ENCODE measurements at regions not wholly inside any gene's neighbourhood (a gene's known extent, or its start where the extent isn't known, plus 50 kb on each side); places are given as distances from the start of the nearest gene placed in this dataset.
"Not testable (repeated sequence)": the region's sequence is repeated elsewhere in the genome, so short reads cannot be mapped to it uniquely, and the experiment has no call there.

DNA sequence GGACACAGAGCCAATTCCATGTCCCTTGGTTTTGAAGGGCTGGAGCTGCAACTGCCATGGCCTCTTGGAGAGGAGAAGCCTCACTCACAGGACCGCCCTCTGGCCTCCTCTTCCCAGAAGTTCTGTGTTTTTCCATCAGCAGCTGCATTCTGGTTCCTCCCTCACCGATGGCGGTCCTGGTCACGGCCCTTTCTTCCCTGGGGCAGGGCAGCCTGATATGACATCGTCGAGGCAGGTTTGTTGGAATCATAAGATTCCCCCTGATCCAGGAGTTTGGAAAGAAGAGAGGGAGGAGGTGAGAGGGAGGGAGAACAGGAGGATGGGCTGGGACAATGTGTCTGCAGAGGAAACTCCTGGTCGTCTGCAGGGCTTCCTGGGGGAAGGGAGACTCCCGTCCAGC lies 82.7 kb upstream of the PDZD8 start:
- DNase-seq (ENCODE audit: low read depth in 3 of 3), result no peak

DNA sequence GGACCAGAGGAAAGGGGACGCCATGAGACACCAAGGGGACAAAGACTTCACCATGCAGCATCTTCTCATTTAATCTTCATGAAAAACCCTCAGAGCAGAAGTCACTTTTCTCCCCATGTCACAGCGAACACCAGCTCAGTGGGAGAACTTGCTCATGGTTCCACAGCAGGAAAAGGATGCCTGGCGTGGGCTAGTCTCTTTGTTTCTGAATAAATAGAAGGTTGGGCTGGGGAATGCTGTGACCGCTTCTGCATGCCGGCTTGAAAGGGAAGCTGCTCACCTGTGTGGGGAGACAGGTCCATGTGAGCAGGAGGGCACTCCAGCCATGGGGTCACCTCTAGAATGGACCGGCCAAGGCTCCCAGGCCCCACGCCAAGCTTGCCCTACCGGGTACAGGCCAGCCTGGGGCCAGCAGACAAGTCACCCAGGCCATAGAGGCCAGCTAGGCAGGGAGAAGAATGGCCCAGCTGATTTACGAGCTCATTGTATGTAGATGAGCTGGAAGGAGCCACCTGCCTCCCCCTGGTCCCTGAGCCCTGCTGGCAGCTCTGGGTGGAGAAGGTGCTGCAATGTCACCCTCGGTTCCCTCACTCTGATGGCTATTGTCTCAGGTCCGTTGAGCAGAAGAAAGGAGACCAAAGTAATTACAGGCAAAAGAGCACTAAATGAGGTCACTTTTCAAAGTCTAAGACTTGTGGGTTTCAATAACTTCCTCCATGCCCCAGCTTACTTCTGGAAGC lies 82.0 kb upstream of the PDZD8 start:
- DNase-seq (ENCODE audit: low read depth in 3 of 3), result no peak

DNA sequence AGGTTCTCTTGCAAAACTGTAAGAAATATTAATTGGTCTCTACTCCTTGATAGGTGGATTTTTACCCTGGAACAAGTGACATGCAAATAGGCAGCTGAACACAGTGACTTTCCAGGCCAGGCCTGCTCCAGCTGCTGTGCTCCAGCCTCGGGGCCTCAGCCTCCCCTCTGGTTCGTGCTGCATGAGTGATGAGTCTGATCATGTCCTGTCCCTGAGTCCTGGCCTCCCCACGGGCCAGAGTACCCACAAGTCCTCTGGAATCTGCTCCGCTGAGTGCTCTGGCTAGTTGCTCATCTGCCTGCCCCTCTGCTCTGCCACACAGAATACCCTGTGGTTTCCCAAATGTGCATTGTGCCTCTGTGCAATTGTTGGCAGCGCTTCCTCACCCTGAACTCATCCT lies 80.1 kb upstream of the PDZD8 start:
- DNase-seq (ENCODE audit: low read depth in 3 of 3), result no peak

DNA sequence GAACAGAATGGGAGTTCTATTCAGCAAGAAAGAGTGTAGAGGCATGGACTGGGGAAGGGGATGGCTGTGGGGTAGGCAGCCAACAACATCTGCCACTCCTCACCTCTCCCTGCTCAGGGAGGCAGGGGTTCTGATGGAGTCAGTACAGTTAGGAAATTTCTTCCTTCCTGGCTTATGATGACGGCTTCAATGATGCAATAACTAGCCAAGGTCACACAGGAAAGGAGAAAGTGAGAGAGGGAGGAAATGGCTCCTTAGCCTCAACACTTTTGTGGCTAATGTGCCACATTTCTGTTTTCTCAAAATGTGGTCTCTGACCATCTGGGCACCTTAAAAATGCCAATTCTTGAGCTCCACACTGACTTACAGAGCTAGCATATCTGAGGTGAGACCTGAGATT lies 79.3 kb upstream of the PDZD8 start:
- no peak for DNase-seq (ENCODE audit: low read depth in 3 of 3)

DNA sequence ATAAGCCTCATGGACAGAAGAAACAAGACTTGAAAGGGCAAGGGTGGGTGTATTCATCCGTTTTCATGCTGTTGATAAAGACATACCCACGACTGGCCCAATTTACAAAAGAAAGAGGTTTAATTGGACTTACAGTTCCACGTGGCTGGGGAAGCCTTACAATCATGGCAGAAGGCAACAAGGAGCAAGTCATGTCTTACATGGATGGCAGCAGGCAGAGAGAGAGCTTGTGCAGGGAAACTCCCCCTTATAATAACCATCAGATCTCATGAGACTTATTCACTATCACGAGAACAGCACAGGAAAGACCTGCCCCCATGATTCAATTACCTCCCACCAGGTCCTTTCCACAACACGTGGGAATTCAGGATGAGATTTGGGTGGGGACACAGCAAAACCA lies 78.2 kb upstream of the PDZD8 start:
- DNase-seq (ENCODE audit: low read depth in 3 of 3), result not testable (repeated sequence)

DNA sequence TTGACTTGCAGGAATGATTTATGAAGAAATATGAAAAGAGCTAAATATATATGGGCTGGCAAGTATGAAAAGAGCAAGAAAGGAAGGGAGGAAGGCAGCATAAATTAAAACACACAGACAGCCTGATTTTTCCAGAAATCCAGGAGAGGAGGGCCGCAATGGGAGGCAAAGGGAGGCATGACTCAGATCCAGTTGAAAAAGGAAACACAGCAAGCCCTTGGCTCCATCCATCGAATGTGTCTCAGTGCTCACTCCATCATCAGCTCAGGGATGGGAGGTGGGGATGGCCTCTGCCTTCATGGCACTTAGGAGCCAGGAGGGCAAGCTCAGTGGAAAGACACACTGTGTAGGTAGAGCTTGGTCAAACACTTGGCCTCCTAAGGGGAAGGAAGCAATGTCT lies 75.7 kb upstream of the PDZD8 start:
- DNase-seq (ENCODE audit: low read depth in 3 of 3), result no peak

DNA sequence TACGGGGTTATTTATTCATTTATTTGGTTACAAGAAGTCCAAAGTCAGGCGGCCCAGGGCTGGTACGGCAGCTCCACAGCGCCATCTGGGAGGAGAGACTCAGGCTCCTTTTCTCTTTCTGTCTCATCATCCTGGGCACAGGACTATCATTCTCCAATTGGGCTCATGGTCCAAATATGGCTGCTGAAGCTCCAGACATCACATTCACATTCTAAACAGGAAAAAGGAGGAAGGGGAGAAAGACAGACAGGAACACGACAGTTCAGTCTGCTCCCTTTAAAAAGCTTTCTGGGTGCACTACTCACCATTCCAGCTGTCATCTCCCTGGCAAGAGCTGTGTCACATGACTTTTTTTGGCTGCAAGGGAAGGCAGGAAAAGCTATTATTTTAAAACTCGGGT lies 74.4 kb upstream of the PDZD8 start:
- DNase-seq (ENCODE audit: low read depth in 3 of 3), result no peak

DNA sequence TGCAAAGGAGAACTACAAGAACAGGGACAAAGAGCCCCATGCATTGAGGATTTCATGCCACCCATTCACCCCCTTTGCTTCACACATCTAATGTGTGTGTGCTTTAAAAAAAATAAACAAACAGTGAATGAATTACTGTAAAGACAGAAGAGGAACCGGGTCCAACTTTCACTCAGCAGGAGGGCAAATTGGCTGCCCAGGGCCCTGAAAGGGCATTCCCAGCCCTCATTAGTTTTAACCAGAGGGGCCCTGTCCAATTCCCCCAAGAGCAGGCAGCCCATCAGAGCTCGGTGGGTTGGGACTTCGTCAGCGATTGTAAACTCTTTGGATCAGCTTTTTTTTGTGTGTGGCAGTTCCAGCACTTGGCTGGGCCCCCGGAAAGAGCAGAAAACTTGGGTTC lies 73.6 kb upstream of the PDZD8 start:
- DNase-seq (ENCODE audit: low read depth in 3 of 3), result no peak

DNA sequence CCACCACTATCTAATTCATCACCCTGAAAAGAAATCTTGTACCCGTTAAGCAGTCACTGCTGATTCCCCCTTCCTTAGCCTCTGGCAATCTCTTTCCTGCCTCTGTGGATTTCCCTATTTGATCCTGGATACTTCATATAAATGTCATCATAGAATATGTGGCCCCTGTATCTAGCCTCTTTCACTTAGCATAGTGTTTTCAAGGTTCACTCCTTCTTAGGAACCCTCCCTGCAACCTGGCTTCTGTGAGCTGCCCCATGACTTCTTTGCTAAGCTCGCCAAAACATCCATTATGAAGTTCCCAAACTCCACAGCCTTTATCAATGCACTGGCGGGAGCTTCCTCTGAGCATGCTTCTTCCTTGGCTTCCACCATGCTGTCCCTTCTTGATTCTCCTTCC lies 70.8 kb upstream of the PDZD8 start:
- no peak for DNase-seq (ENCODE audit: low read depth in 3 of 3)

DNA sequence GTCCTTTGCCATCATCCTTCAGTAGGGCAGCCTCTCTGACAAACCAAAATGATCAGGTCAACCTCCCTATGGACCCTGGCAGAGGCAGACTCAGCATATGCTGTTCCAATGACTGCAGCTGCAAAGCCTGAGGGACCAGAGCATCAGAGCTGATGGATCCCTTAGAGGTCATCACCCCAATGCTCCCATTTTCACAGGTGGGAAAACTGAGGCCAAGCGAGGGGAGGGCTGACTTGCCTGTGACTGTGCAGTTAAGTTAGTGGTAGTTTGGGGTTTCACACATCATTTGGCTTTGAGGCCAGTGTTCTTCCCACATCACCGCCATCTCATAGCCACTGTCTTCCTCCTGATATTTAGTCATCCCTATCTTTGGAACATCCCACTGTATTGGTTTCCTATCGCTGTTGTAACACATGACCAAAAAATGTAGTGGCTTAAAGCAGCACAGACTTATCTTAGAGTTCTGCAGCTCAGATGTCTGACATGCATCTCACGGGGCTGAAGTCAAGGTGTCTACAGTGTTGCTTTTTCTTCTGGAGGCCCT lies 69.3 kb upstream of the PDZD8 start:
- DNase-seq (ENCODE audit: low read depth in 3 of 3), result no peak

DNA sequence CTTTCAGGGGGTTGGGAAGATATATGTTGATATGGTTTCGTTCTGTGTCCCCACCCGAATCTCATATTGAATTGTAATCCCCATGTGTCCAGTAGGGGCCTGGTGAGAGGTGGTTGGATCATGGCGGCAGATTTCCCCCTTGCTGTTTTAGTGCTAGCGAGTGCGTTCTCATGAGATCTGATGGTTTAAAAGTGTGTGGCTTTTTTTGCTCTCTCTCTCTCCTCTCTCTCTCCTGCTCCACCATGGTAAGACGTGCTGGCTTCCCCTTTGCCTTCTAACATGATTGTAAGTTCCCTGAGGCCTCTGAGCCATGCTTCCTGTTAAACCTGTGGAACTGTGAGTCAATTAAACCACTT lies 68.4 kb upstream of the PDZD8 start:
- DNase-seq (ENCODE audit: low read depth in 3 of 3), result no peak

DNA sequence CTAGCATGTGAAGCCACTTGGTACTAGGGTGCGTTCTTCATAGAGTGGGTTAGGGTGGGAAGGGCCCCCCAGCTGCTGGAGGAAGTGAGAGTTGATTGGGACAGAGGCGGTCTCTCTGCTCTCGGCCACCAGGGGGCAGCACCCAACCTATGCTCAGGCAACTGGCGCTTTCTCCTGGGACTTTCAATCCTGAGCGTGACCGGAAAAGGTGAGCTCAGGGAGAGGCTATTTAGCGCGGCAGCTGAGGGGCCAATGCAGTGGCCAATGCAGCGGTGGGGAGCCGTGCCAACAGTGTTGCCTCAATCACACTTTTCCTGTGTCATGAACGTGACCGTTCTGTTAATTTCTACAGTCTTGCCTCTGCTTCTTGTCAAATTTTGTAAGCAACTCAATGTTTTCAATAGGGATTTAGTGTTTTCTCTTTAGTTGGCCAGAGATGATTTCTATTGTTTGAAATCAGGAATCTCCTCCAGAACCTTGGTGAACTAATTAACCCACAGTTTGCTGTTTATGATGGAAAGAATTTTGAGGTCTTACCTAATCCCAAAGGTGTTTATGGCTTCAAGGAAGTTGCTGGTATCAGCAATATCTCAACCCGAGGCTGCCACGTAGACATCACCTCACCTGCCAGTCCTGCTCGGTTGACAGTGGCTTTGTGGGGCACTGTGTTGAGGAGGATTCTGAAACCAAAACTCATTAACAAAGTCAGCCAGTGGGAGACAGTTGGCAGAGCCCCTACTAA lies 67.9 kb upstream of the PDZD8 start:
- peak in 2 of 3 experiments; percentile 19 to 28 for DNase-seq (ENCODE audit: low read depth in 3 of 3)

DNA sequence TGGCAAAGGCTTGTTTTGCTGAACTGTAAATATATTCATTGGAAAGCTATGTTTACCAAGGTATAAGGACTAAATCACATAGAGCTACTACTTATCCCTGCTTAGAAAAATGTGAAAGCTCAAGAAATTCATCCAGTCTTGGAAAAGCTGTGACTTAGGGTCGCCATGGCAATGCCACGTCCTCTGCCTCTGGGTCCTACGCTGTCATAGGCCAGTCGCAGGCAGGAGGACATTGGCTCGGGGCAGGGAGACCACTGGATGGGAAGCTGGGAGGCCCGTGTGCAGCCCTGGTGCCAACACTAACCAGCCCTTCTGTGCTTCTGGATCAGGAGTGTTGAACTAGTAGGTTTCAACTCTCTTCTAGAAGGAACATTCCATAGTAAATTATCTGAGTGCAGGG lies 67.3 kb upstream of the PDZD8 start:
- DNase-seq (ENCODE audit: low read depth in 3 of 3), result no peak

DNA sequence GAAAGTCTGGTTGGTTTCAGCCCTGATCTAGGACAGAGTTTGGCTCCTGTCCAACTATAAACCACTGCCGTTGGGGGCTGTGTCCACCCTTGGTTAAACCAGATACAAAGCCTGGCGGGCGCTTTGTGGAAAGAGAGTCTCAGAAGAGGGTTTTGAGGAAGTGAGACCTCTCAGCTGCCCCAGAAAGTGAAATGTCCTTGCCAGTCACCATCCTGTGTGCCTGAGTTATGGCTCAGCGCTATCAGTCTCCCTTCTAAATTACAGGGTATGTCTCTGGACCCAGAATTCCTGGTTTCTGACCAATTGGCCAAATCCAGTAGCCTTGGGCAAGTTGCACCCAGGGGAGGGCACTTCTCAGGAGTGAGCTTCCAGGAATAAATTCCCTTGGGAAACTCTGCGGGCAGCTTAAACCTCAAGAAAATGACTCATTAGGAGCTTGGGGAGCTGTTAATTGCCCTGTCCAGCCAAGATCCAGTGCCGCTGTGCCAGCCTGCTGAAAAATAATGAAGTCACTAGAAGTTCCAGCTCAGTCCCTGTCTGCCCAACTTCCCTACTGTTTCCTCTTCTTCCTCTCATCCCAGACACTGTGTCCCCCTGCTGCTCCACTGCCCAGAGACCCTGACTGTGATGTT lies 66.7 kb upstream of the PDZD8 start:
- no peak for DNase-seq (ENCODE audit: low read depth in 3 of 3)

DNA sequence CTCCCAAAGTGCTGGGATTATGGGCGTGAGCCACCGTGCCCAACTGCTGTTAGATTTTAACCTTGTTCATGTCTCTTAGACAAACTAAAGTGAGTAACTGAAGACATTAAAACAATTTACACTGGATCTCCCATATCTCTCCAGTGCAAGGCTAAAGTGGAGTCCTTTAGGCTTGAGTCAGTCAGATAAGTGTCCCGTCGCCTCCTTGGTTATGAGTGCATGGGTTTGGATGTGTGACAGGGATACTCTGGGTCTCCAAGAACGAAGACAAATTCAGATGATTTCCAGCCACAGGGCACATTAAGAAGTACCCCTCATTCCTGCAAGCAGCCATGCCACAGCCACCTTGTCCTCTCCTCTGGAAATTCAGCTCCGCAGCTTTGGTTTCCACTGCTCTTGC lies 66.1 kb upstream of the PDZD8 start:
- DNase-seq (ENCODE audit: low read depth in 3 of 3), result no peak

DNA sequence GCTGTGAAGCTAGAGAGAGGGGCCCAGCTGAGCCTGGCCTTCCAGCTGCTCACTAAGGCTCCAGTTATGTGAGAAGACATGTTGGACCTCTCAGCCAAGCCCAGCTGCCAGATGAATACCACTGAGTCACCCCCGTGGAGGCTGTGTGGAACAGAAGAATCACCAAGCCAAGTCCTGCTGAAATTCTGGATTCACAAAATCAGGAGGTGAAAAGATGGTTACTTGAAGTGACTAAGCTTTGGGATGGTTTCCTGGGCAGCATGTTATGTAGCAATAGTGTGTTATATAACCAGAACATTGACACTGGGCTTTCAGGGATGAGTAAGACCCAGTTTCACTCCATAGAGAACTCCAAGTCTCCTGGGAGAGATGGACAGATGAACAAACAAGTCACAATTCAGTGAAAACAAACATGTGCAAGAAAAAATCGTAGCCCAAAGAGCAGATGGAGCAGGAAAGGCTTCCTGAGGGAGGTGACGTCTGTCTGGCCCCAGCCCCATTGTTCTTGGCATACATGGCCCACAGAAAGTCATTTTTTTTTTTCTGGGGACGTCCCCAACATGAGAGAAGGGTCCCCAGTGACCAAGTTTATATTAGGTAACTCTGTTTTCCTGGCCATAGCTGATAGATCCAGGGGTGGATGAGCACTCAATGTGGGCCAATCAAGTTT lies 64.1 kb upstream of the PDZD8 start:
- no peak for DNase-seq (ENCODE audit: low read depth in 3 of 3)

DNA sequence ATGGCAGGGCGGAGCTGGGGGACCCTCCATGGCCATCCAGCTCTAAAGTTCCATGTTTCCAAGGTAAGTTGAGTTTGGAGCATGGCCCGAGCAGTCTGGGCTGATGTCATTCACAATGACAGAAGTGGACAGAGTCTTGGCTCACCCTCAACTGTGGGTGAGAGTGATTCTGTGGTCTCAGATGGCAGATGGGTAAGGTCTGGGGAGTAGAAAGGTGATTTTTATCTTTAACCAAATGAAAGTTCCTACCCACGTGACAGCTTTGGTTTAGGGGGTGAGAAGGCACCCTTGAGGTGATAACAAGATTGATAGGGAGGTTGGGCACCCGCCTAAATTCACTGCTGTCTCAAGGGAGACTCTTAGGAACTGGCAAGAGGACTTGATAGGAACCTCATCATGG lies 57.6 kb upstream of the PDZD8 start:
- DNase-seq (ENCODE audit: low read depth in 3 of 3), result no peak

DNA sequence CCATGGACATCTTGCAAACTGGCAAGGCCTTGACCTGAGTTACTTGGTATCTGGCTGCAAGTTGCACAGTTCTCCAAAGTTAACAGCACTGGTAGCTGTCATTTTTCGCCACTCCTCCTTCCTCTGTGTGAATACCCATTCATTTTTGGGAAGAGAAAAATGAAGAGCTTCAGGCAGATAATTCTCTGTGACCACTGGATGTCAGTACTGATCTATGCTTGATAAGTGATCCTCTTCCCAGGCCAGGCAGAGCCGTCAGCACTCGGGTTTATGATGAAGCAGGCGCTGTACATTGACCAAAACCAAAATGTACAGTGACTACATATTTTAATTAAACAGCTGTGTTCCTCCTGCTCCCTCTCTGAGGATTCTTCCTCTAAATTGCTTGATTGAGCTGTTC lies 55.9 kb upstream of the PDZD8 start:
- no peak for DNase-seq (ENCODE audit: low read depth in 3 of 3)

DNA sequence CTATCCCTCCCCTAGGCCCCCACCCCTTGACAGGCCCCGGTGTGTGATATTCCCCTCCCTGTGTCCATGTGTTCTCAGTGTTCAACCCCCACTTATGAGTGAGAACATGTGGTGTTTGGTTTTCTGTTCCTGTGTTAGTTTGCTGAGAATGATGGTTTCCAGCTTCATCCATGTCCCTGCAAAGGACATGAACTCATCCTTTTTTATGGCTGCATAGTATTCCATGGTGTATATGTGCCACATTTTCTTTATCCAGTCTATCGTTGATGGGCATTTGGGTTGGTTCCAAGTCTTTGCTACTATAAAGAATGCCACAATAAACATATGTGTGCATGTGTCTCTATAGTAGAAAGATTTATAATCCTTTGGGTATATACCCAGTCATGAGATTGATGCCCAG lies 55.3 kb upstream of the PDZD8 start:
- DNase-seq (ENCODE audit: low read depth in 3 of 3), result not testable (repeated sequence)

DNA sequence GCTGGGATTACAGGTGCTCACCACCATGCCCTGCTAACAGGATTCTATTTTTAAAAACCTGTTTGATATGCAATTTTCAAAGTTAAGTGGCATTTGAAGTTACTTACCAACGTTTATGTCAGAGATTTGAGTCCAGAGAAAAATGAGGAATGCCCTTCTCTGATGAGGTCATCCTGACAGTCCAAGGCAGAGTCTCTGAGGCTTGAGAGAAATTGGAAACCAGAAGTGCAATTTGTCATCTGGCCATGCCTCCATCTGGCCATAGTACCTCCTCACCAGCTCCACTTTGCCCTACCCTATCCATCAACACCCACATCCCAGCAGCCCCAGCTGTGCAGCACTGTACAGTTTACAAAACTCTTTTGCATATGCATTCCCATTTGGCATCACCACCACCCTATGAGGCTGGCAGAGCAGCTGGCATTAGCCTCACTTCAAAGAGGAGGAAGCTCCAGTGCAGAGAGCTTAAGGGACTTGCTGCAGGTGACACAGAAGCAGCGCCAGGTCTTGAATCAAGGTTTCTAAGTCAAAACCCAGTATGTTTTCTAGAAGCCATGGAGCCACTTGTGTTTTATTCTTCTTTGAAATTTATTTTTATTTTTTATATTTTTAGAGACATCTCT lies 54.5 kb upstream of the PDZD8 start:
- DNase-seq (ENCODE audit: low read depth in 3 of 3), result no peak

DNA sequence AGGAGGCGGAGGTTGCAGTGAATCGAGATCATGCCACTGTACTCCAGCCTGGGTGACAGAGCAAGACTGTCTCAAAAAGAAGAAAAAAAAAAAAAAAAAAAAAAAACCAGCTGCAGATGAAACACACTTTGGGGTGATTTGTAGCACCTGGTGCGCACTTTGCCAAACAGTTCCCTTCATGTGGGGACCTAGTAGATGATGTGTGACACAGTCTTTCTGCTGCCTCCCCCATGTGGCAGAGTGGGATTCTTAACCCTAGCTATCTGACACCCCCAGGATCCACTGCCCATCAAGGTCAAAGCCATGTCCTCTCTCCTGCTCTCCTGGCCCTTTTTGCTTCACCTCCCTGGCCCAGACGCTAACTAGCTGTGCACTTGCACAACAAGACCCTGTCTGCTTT lies 52.1 kb upstream of the PDZD8 start:
- DNase-seq (ENCODE audit: low read depth in 3 of 3), result no peak

DNA sequence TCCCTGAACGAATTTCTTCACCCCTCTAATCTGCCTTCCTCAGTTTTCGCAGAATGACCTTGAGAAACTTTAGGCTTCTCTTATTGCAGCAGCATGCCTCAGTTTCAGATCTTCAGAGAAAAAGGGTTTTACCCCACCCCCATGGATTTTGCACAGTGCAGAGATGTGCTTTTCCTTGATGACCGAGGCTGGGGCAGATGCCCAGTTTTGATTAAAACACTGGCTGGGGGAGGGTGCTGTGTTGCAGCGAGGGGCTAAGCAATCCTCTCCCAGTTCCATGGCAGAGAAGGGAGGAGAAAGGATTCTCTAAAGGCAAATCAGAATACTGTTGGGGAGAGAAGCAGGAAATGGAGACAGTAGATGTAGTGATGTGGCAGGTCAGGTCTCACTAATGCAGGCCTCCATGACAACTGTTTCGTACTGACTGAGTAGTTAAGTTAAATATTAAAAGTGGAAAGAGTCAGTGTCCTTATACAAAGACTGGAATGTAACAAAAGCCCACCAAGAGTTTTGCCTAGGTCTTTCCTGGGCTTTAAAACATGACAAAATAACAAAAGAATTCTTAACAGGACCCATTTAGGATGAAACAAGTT lies 50.8 kb upstream of the PDZD8 start:
- DNase-seq (ENCODE audit: low read depth in 3 of 3), result no peak

Data from stimulated activated CD4-positive, alpha-beta T cell treated with anti-CD3 and anti-CD28 coated beads, TNF-alpha, amount 100 ng/mL, for 4 hours (primary cell).